B cell (primary cell): ENCODE measurements at regions not wholly inside any gene's neighbourhood (a gene's known extent, or its start where the extent isn't known, plus 50 kb on each side); places are given as distances from the start of the nearest gene placed in this dataset.

Source experiments
- ATAC-seq: fragments of 200-7000 bp; cut with Tn5 transposase; one replicate; pipeline ENCODE4 v1.10.0; 2021; ENCODE audit warnings: low read depth, mild to moderate bottlenecking, moderate number of reproducible peaks, moderate library complexity
- CTCF ChIA-PET: fragments of 350-600 bp; sonication (Branson Sonifier 250); formaldehyde crosslinking; loops from one replicate; lab custom pipeline; 2021; ENCODE audit warnings: antibody characterized with exemption, inconsistent platforms; lab: Charles Lee
- POLR2A ChIA-PET: fragments of 350-600 bp; sonication (Branson Sonifier 250); formaldehyde crosslinking; loops from one replicate; lab custom pipeline; 2021; ENCODE audit warnings: antibody characterized with exemption; lab: Charles Lee
- DNase-seq: peaks from one replicate; pipeline ENCODE4 v3.0.0; 2013
- H2AFZ ChIP-seq: 2 replicates; pipeline ENCODE4 v1.6.1; 2012; ENCODE audit warnings: mild to moderate bottlenecking, low read depth, low read length; ENCODE audit not compliant: insufficient read depth, poor library complexity, severe bottlenecking
- H3K27ac ChIP-seq, 2 donors: 1 replicate in 1 of 2; 2 replicates in 1 of 2; pipeline ENCODE4 v1.5.1; 2012 to 2013; ENCODE audit warnings: low read length in 2 of 2, mild to moderate bottlenecking in 2 of 2, moderate library complexity in 1 of 2
- H3K27me3 ChIP-seq, 4 experiments: fragments of 200-600 bp in 1 of 4; sonication (generic) in 1 of 4; replicated peaks in 1 of 4; 1 replicate in 2 of 4; 2 replicates in 2 of 4; pipeline versions ENCODE4 v1.6.1 to v1.7.0; 2013 to 2016; ENCODE audit warnings: low read length in 3 of 4, mild to moderate bottlenecking in 2 of 4, mixed read lengths in 1 of 4, moderate library complexity in 1 of 4; ENCODE audit not compliant: insufficient read depth in 4 of 4, control insufficient read depth in 3 of 4; ENCODE audit errors: control extremely low read depth in 1 of 4
- H3K36me3 ChIP-seq, 2 experiments: replicated peaks in 1 of 2; 1 replicate in 1 of 2; 2 replicates in 1 of 2; pipeline versions ENCODE4 v1.6.1 to v1.7.1; 2013; ENCODE audit warnings: low read length in 1 of 2; ENCODE audit not compliant: insufficient read depth in 2 of 2, control insufficient read depth in 1 of 2; ENCODE audit errors: control extremely low read depth in 1 of 2, extremely low read depth in 1 of 2
- H3K4me1 ChIP-seq, 2 donors: fragments of 200-600 bp in 1 of 2; sonication (generic) in 1 of 2; 1 replicate in 1 of 2; 2 replicates in 1 of 2; pipeline versions ENCODE4 v1.5.1 to v1.6.1; 2013 to 2017; ENCODE audit warnings: low read length in 2 of 2; ENCODE audit not compliant: control insufficient read depth in 2 of 2, insufficient read depth in 2 of 2
- H3K4me2 ChIP-seq: replicated peaks from 2 replicates; pipeline ENCODE3; 2012; ENCODE audit warnings: mild to moderate bottlenecking, low read depth, low read length; ENCODE audit not compliant: poor library complexity, severe bottlenecking
- H3K4me3 ChIP-seq, 5 experiments: fragments of 200-600 bp in 1 of 5; sonication (generic) in 1 of 5; 1 replicate in 3 of 5; 2 replicates in 2 of 5; pipeline versions ENCODE4 v1.5.1 to v1.7.0; 2011 to 2016; ENCODE audit warnings: low read length in 4 of 5, mild to moderate bottlenecking in 4 of 5, low read depth in 2 of 5, control low read depth in 1 of 5, moderate library complexity in 1 of 5; ENCODE audit not compliant: insufficient read depth in 1 of 5; ENCODE audit errors: control extremely low read depth in 1 of 5, extremely low read depth in 1 of 5
- H3K79me2 ChIP-seq: fragments of 200-600 bp; sonication (generic); one replicate; pipeline ENCODE4 v1.6.0; 2016; ENCODE audit warnings: low read length; ENCODE audit not compliant: control insufficient read depth, insufficient read depth
- H3K9ac ChIP-seq: fragments of 200-600 bp; sonication (generic); 2 replicates; pipeline ENCODE4 v1.6.1; 2017; ENCODE audit warnings: mild to moderate bottlenecking, low read length, moderate library complexity
- H3K9me3 ChIP-seq, 3 donors: one replicate each; pipeline versions ENCODE4 v1.6.1 to v1.7.1; 2013; ENCODE audit warnings: low read length in 2 of 3; ENCODE audit not compliant: control insufficient read depth in 2 of 3, insufficient read depth in 1 of 3; ENCODE audit errors: control extremely low read depth in 1 of 3
- H4K20me1 ChIP-seq: 2 replicates; pipeline ENCODE4 v1.6.0; 2012; ENCODE audit warnings: mild to moderate bottlenecking, low read length; ENCODE audit not compliant: insufficient read depth, control insufficient read depth, poor library complexity, severe bottlenecking
- H3K27ac Mint-ChIP-seq: one replicate; pipeline ENCODE4 v1.8.0; 2021; ENCODE audit warnings: mixed read lengths
- H3K27me3 Mint-ChIP-seq: one replicate; pipeline ENCODE4 v1.8.0; 2021; ENCODE audit warnings: mixed read lengths
- H3K4me1 Mint-ChIP-seq: one replicate; pipeline ENCODE4 v1.8.0; 2021; ENCODE audit warnings: mixed read lengths
- H3K4me3 Mint-ChIP-seq: one replicate; pipeline ENCODE4 v1.8.0; 2021; ENCODE audit warnings: mixed read lengths
- H3K9me3 Mint-ChIP-seq: one replicate; pipeline ENCODE4 v1.8.0; 2022; ENCODE audit warnings: mixed read lengths; ENCODE audit not compliant: insufficient read depth
- CTCF ChIP-seq: fragments of 200-600 bp; IDR thresholded peaks from one replicate; pipeline ENCODE4 v1.8.0; 2022; ENCODE audit warnings: antibody characterized with exemption, mild to moderate bottlenecking
- EZH2 ChIP-seq: IDR thresholded peaks from 2 replicates; pipeline ENCODE4 v1.6.1; 2012; ENCODE audit warnings: borderline replicate concordance, low read depth, mild to moderate bottlenecking, moderate library complexity, low read length; ENCODE audit not compliant: insufficient read depth, poor library complexity, severe bottlenecking
- WGBS: methylation state at CpG from one replicate; pipeline ENCODE4 v1.1.5; 2013; ENCODE audit warnings: missing lambda C conversion rate; ENCODE audit not compliant: insufficient coverage; 5-methylcytosine and 5-hydroxymethylcytosine counted together
- intact Hi-C: fragments of 100-400 bp; cut with micrococcal nuclease; formaldehyde crosslinking; loops from one replicate; pipeline ENCODE4 v1.10.0; 2022

DNA sequence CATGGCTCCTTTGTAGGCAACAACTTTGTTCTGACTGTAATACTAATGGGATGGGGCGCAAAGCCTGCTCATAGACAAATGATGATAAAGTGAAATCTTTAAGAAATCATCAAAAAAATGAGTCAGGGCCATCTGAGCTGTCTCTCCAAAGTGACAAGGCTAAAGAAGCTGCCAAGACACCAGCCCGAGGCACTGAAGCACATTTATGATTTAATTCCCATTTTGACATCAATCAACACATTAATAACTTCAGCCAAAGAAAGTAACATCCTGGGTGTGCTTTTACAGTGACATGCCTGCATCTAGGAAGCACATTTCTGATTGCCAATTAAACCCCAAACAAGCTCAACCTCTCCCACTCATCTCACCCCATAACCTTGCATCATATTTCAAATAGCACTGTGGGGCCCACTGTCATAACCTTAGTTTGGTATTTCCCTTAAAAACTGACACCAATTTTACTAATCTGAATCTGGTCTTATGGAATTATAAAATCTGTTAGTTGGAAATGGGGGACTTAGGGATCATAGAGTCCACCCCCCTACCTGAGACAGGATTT, 676.6 kb downstream of the TOX3 start:
- H3K36me3 ChIP-seq, result no peaks in the 10 kb centered on the region
- no peaks in the 10 kb centered on the region for H3K4me1 ChIP-seq
- H2AFZ ChIP-seq, result no peak overlapping the region
- H3K4me2 ChIP-seq, result no peak overlapping the region
- Mint-ChIP-seq H3K27me3 (no peaks in the 10 kb centered on the region), H3K27ac (no peak overlapping the region), H3K4me1 (no peaks in the 10 kb centered on the region), H3K9me3 (no peaks in the 10 kb centered on the region), H3K4me3 (no peak overlapping the region)
- peaks cover 0 to 4% (median 0%) of the 10 kb centered on the region in 3 donors for H3K9me3 ChIP-seq
- H3K4me3 ChIP-seq, result no peak overlapping the region
- no peak overlapping the region for H3K9ac ChIP-seq
- DNase-seq (no peak), ATAC-seq (no peak)
- 92% methylated on average over 2 of the region's 2 CpGs for WGBS
- H4K20me1 ChIP-seq, result no peaks in the 10 kb centered on the region
- no peak for TF ChIP-seq EZH2
- no peak for TF ChIP-seq CTCF
- no peaks in the 10 kb centered on the region for H3K79me2 ChIP-seq
- H3K27ac ChIP-seq, result no peak overlapping the region
- CTCF ChIA-PET, result no interaction called here
- POLR2A ChIA-PET, result no interaction called here
- intact Hi-C loops, result no loop called here
- H3K27me3 ChIP-seq, result no peaks in the 10 kb centered on the region

DNA sequence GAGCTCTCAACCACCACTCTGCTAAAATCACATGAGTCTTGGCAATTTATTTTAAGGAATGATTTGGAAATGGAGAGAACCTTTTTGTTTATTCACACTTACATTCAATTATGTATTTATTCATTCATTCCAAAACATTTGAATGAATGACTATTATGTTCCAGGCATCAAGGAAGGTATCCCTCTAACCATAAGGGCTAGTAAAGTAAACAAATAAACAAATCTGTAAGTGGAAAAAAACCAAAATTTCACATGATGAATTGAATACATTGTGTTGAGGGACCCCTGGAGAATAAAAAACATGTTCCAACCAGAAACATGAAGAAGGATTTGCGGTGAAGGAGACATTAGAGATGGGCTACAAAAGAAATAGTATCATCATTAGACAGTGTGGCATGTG, 677.8 kb downstream of the TOX3 start:
- no peak overlapping the region for H3K4me3 ChIP-seq
- no peaks in the 10 kb centered on the region for H3K79me2 ChIP-seq
- ChIA-PET CTCF (no interaction called here), POLR2A (no interaction called here)
- Mint-ChIP-seq H3K4me3 (no peak overlapping the region), H3K27me3 (no peaks in the 10 kb centered on the region), H3K27ac (no peak overlapping the region), H3K4me1 (no peaks in the 10 kb centered on the region), H3K9me3 (no peaks in the 10 kb centered on the region)
- no CpG with 5 or more reads among the region's 1 CpG for WGBS
- no peak overlapping the region for H3K4me2 ChIP-seq
- no peak overlapping the region for H3K9ac ChIP-seq
- ATAC-seq (no peak), DNase-seq (no peak)
- H3K27me3 ChIP-seq, result no peaks in the 10 kb centered on the region
- no peaks in the 10 kb centered on the region for H4K20me1 ChIP-seq
- H2AFZ ChIP-seq, result no peak overlapping the region
- H3K4me1 ChIP-seq, result no peaks in the 10 kb centered on the region
- TF ChIP-seq CTCF, result no peak
- TF ChIP-seq EZH2, result no peak
- no peaks in the 10 kb centered on the region for H3K36me3 ChIP-seq
- H3K27ac ChIP-seq, result no peak overlapping the region
- intact Hi-C loops, result no loop called here
- H3K9me3 ChIP-seq, result peaks cover 0 to 4% (median 0%) of the 10 kb centered on the region in 3 donors
